OCI-LY1 (cell line): ENCODE measurements at regions not wholly inside any gene's neighbourhood (a gene's known extent, or its start where the extent isn't known, plus 50 kb on each side); places are given as distances from the start of the nearest gene placed in this dataset.

ENCODE experiments used
- CTCF ChIP-seq: fragments of 200-600 bp; sonication (generic), shearing (Covaris generic); IDR thresholded peaks from 2 replicates; pipeline ENCODE4 v1.5.1; 2017; ENCODE audit warnings: mild to moderate bottlenecking, antibody characterized with exemption, low read length, moderate library complexity, mixed read lengths
- EZH2 ChIP-seq: fragments of 200-600 bp; sonication (generic), shearing (Covaris generic); IDR thresholded peaks from 2 replicates; pipeline ENCODE4 v1.8.0; 2017; ENCODE audit warnings: borderline replicate concordance, mixed run types, mild to moderate bottlenecking, antibody characterized with exemption, low read length, moderate library complexity, mixed read lengths

GRCh38 chr2:174680221-174680620 lies 82.6 kb upstream of the WIPF1 start:
- TF ChIP-seq EZH2: no peak
- no peak for TF ChIP-seq CTCF
